ENCODE measurements at regions not wholly inside any gene's neighbourhood (a gene's known extent, or its start where the extent isn't known, plus 50 kb on each side); places are given as distances from the start of the nearest gene placed in this dataset.

DNA sequence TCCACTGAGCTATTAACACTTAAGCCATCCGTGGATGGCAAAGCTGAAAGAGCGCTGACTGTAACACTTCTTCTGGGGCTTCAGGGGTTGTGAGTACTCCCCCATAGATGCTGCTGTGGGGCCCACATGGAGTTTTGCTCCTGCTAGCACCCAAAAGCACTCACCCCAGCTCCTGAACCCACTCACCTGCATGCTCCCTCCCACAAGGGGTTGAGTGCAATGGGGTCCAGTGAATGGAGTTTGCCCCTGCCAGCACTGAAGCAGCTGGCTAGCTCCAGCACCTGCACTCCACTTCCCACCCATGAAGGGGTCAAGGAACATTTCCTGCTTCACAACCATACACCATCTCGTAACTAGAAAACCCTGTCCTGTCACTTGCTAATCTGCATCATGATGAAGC lies 78.9 kb downstream of the IL21 start:
- DNase-seq (ENCODE audit: low read depth), result no peak
- TF ChIP-seq CTCF (IDR thresholded peaks at IDR 0.05; ENCODE audit: low read depth, low read length, missing control alignments), result no peak
- H3K4me3 ChIP-seq (ENCODE audit: low read depth, low read length), result no peak overlapping the region

DNA sequence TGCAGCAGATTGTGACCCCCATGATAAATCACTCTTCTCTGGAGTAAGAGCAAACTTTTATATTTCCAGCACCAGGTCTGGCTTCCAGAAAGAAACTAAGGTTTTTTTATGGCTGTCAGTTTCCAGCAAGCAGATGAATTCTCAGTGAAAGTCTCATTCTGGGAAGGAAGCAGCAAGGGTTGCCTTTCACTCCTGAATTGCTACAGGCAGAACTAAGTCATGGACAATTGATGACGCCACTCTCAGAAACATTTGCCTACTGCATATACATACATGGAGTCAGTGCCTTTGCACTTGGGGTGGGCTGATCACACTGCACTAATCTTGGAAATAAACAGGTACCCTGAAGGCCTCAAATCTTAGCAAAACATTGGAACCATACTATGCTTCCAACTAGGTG lies 80.0 kb downstream of the IL21 start:
- no peak overlapping the region for H3K4me3 ChIP-seq (ENCODE audit: low read depth, low read length)
- no peak for DNase-seq (ENCODE audit: low read depth)
- TF ChIP-seq CTCF (IDR thresholded peaks at IDR 0.05; ENCODE audit: low read depth, low read length, missing control alignments), result no peak

DNA sequence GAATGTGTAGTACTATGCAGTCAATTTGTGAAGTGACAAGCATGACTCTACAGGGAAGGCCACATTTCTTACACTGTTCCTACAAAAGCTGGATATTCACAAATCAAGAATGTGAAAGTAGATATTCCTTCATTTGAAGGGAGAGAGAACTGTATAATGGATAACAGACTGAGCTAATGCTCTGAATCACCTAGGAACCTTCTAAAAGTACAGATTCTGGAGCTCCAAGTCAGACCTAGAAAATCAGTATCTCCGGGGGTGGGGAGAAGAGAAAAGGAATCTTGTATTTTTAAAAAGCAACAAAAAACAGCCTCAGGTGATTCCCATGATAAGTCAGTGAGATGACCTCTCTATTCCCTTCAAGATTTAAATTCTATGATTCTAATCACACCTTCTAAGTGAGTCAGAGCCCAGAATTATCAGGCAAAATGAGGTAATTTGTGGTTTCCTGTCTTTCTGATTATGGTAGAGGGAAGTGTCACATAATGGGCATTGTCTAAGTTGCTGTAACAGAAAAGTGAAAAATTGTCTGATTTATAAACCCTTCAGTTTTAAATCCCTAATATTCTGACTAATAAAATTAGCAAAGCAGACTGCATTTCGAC lies 80.9 kb downstream of the IL21 start:
- DNase-seq (ENCODE audit: low read depth), result no peak
- TF ChIP-seq CTCF (IDR thresholded peaks at IDR 0.05; ENCODE audit: low read depth, low read length, missing control alignments), result no peak
- no peak overlapping the region for H3K4me3 ChIP-seq (ENCODE audit: low read depth, low read length)

DNA sequence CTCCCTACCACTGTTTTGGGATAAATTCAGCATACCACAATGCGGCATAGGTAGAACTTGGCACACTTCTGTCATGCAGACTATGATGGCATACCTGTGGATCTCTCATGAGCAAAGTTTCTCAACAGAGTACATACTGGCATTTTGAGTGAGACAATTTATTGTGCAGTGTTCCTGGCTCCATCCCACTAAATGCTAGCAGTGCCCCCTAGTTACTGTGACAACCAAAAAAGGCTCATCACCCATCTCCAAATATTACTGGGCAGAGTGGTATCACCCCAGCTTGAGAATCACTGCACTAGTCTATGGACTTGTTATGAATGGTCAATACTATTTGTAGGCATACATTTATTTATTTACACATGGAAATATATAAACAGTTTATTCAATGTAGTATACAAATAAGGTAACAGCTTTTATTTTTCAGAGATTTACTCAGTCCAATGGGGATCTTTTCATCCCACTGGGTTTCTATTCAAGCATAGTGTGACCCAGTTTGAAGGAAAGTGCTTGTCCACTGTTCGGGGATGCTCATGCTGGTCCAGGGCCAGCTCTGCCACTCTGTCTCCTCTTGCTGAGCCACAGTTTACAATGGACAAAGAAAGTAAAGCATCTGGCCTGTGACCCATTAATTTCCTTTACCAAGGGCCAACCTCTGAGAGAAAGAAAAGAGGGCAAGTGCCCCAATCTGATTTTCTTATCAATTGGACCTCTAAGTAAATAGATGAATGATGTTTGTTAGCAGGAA lies 81.0 kb upstream of the IL2 start:
- no peak for TF ChIP-seq CTCF (IDR thresholded peaks at IDR 0.05; ENCODE audit: low read depth, low read length, missing control alignments)
- DNase-seq (ENCODE audit: low read depth), result no peak
- H3K4me3 ChIP-seq (ENCODE audit: low read depth, low read length), result no peak overlapping the region

DNA sequence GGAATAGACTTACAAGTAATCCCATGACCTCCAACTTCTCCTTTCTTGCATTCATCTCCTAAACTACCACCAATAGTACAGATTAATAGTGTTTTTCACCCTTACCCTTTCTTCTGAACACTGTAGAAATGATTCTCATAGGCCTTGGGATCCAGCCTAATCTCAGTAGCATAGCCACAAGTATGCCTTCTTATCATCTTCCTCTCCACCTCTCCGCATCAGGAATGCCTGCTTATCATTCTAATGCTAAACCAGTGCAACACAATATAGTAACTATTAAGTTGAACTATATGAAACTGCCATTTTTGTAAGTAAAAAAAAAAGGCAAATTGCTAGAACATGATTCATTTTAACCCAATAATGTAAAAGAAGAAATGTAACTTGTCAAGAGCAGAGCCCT lies 79.5 kb upstream of the IL2 start:
- no peak overlapping the region for H3K4me3 ChIP-seq (ENCODE audit: low read depth, low read length)
- DNase-seq (ENCODE audit: low read depth), result no peak
- no peak for TF ChIP-seq CTCF (IDR thresholded peaks at IDR 0.05; ENCODE audit: low read depth, low read length, missing control alignments)

- no peak for TF ChIP-seq CTCF (IDR thresholded peaks at IDR 0.05; ENCODE audit: low read depth, low read length, missing control alignments)
- H3K4me3 ChIP-seq (ENCODE audit: low read depth, low read length), result no peak overlapping the region
- DNase-seq (ENCODE audit: low read depth), result no peak
Measured at GRCh38 chr4:122534776-122535175, 78.3 kb upstream of the IL2 start.

DNA sequence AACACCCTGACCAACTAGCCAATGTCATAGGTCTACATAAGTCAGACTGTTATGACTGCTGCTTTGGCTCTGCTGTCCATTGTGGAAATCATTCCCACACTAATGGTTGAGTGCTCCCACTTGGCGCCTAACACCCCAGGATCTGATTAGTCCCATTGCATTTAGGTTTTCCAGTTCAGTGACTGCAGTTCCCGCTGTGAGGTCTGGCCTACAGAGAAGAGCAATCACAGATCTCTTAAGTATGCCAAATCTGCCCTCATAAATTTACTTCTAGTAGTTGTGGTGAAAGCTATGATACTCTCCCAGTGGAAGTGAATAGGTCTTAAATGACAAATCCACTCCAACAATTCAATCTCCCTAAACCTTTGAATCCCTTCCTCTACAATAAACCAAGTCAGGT lies 77.3 kb upstream of the IL2 start:
- DNase-seq (ENCODE audit: low read depth), result no peak
- H3K4me3 ChIP-seq (ENCODE audit: low read depth, low read length), result no peak overlapping the region
- TF ChIP-seq CTCF (IDR thresholded peaks at IDR 0.05; ENCODE audit: low read depth, low read length, missing control alignments), result no peak
